Kidney (tissue), 13 donors: ENCODE measurements at regions not wholly inside any gene's neighbourhood (a gene's known extent, or its start where the extent isn't known, plus 50 kb on each side); places are given as distances from the start of the nearest gene placed in this dataset.

Experiments used
- DNase-seq, 5 donors: peaks; one replicate each; pipeline ENCODE4 v3.0.0-alpha.2; 2013 to 2020
- FAIRE-seq: peaks from 2 replicates; lab custom pipeline; 2012; peaks lifted over from hg19 to GRCh38; lab: Jason Lieb, UNC
- H3K27ac ChIP-seq, 2 donors: one replicate each; pipeline ENCODE4 v1.7.0; 2013; ENCODE audit warnings: low read depth in 2 of 2, low read length in 2 of 2, inconsistent platforms in 1 of 2
- H3K27me3 ChIP-seq: one replicate; pipeline ENCODE4 v1.7.1; 2013; ENCODE audit warnings: low read length, inconsistent platforms; ENCODE audit not compliant: control insufficient read depth, insufficient read depth
- H3K36me3 ChIP-seq, 3 donors: one replicate each; pipeline versions ENCODE4 v1.7.0 to v1.7.1; 2013; ENCODE audit warnings: low read length in 3 of 3, control low read depth in 1 of 3, inconsistent platforms in 1 of 3; ENCODE audit not compliant: insufficient read depth in 3 of 3, control insufficient read depth in 2 of 3
- H3K4me1 ChIP-seq, 3 donors: one replicate each; pipeline versions ENCODE4 v1.7.0 to v1.7.1; 2013; ENCODE audit warnings: low read length in 3 of 3, inconsistent platforms in 1 of 3, low read depth in 1 of 3; ENCODE audit not compliant: control insufficient read depth in 2 of 3, insufficient read depth in 2 of 3
- H3K4me3 ChIP-seq, 3 donors: one replicate each; pipeline versions ENCODE4 v1.7.0 to v1.8.1; 2013; ENCODE audit warnings: low read length in 3 of 3, control low read depth in 1 of 3, inconsistent platforms in 1 of 3
- H3K9ac ChIP-seq, 3 donors: one replicate each; pipeline versions ENCODE4 v1.7.0 to v1.7.1; 2013; ENCODE audit warnings: low read length in 3 of 3, control low read depth in 1 of 3, inconsistent platforms in 1 of 3
- H3K9me3 ChIP-seq, 3 donors: one replicate each; pipeline versions ENCODE4 v1.7.0 to v1.7.1; 2013; ENCODE audit warnings: low read length in 3 of 3, control low read depth in 1 of 3, inconsistent platforms in 1 of 3; ENCODE audit not compliant: control insufficient read depth in 2 of 3, insufficient read depth in 1 of 3
- intact Hi-C: fragments of 100-400 bp; cut with DNase I; formaldehyde crosslinking; loops from one replicate; pipeline ENCODE4 v1.11.1; 2022
- TF ChIP-seq, protein P1 (sequence below): IDR thresholded peaks from 3 replicates; pipeline ENCODE4 v1.5.1; 2012; ENCODE audit warnings: mild to moderate bottlenecking, moderate library complexity, borderline replicate concordance; ENCODE audit not compliant: insufficient read depth; ENCODE audit errors: extremely low read depth
- donor health status: control.
- donor health status: control.
- donor health status: control.
- donor health status: control.
- donor health status: control.
- donor health status: DM: yes; HTN: yes; CAD: no.
- donor health status: Normal renal cell carcinoma (clear cell type).

DNA sequence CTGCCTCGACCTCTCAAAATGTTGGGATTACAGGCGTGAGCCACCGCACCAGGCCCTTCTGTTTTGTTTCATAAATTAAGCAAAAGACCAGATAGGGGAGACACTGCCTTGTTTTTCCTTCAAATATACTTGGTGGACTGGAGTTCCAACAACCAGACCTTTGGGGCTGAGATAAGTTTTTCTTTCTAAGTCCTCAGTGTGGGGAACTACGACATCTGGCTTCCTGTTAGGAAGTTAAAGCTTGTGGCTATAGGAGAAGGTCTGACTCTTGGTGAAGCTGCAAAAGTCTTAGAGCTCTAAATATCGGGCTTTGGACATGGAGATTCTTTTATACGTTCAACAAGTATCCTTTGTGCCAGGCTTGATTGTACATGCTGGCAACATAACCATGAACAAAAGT is 64.1 kb upstream of the EED start:
- Histone ChIP-seq H3K9ac (no peak overlapping the region), H3K9me3 (no peaks in the 10 kb centered on the region), H3K27ac (no peak overlapping the region), H3K27me3 (no peaks in the 10 kb centered on the region), H3K4me3 (no peak overlapping the region), H3K4me1 (peaks cover 0 to 11% (median 0%) of the 10 kb centered on the region in 3 donors), H3K36me3 (no peaks in the 10 kb centered on the region)
- intact Hi-C loops, result no loop called here
- TF ChIP-seq, protein P1, sequence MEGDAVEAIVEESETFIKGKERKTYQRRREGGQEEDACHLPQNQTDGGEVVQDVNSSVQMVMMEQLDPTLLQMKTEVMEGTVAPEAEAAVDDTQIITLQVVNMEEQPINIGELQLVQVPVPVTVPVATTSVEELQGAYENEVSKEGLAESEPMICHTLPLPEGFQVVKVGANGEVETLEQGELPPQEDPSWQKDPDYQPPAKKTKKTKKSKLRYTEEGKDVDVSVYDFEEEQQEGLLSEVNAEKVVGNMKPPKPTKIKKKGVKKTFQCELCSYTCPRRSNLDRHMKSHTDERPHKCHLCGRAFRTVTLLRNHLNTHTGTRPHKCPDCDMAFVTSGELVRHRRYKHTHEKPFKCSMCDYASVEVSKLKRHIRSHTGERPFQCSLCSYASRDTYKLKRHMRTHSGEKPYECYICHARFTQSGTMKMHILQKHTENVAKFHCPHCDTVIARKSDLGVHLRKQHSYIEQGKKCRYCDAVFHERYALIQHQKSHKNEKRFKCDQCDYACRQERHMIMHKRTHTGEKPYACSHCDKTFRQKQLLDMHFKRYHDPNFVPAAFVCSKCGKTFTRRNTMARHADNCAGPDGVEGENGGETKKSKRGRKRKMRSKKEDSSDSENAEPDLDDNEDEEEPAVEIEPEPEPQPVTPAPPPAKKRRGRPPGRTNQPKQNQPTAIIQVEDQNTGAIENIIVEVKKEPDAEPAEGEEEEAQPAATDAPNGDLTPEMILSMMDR, result no peak
- no peak for DNase-seq
- FAIRE-seq, result no peak

DNA sequence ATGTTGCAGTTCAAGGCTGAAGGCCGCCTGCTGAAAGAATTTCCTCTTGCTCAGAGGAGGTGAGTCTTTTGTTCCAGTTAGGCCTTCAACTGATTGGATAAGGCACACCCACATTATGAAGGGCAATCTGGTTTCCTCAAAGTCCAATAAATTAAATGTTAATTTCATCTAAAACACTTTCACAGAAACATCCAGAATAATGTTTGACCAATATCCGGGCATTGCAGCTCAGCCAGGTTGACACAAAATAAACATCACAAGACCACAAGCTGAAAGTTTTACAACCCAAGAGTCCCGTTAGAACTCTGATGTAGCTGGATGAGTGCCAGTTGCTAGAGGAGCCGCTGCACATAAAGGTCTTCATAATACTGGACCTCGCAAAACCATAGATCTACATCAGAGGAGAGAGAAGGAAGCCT is 64.9 kb upstream of the EED start:
- FAIRE-seq (no peak), DNase-seq (peak in 2 of 5 donors; percentile 47 to 72)
- no peak overlapping the region for H3K9ac ChIP-seq
- no peaks in the 10 kb centered on the region for H3K27me3 ChIP-seq
- intact Hi-C loops, result no loop called here
- H3K27ac ChIP-seq, result no peak overlapping the region
- H3K4me1 ChIP-seq, result peaks cover 0 to 18% (median under 1%) of the 10 kb centered on the region in 3 donors
- no peak overlapping the region for H3K4me3 ChIP-seq
- TF ChIP-seq, protein P1, result no peak
- no peaks in the 10 kb centered on the region for H3K36me3 ChIP-seq
- no peaks in the 10 kb centered on the region for H3K9me3 ChIP-seq

DNA sequence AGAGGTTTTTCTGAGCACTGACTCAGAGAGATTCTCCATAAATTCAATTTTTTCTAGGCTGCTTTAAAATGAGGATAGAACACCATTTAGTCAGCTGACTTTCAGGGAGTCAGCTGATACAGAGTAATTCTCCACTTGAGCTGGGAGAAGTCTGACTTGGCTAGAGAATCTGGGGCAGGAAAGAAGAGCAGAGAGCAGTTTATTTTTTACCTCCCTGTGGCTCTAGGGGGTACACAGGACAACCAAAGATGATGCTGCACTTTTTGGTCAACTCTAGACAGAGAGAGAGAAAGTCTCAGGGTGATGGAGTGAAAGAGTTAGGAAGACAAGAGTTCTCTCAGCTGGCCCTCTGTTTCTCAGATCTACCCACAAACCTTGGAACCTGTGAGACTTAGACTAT is 67.3 kb upstream of the EED start:
- Histone ChIP-seq H3K9me3 (no peaks in the 10 kb centered on the region), H3K4me1 (peaks cover 0 to 26% (median 20%) of the 10 kb centered on the region in 3 donors), H3K9ac (no peak overlapping the region), H3K27me3 (no peaks in the 10 kb centered on the region), H3K36me3 (no peaks in the 10 kb centered on the region), H3K4me3 (no peak overlapping the region), H3K27ac (no peak overlapping the region)
- FAIRE-seq (no peak), DNase-seq (no peak)
- intact Hi-C loops, result no loop called here
- TF ChIP-seq, protein P1, result no peak
